Neural cell (in vitro differentiated cells): ENCODE measurements at regions not wholly inside any gene's neighbourhood (a gene's known extent, or its start where the extent isn't known, plus 50 kb on each side); places are given as distances from the start of the nearest gene placed in this dataset.
"Not testable (repeated sequence)": the region's sequence is repeated elsewhere in the genome, so short reads cannot be mapped to it uniquely, and the experiment has no call there.

Experiments
- H2AFZ ChIP-seq: fragments of 200-600, 300-800 bp; sonication (generic), shearing (Covaris generic); 2 replicates; pipeline ENCODE4 v1.6.0; 2014; ENCODE audit warnings: low read depth, mild to moderate bottlenecking, antibody characterized with exemption, low read length, moderate library complexity
- H3F3A ChIP-seq: fragments of 200-600 bp; shearing (Covaris generic); 2 replicates; pipeline ENCODE4 v1.6.1; 2016; ENCODE audit warnings: mild to moderate bottlenecking, moderate library complexity, mixed read lengths, antibody characterized with exemption, low read length; ENCODE audit not compliant: insufficient read depth, poor library complexity, severe bottlenecking
- H3K27ac ChIP-seq: fragments of 200-600, 300-800 bp; sonication (generic), shearing (Covaris generic); 2 replicates; pipeline ENCODE4 v1.5.1; 2014; ENCODE audit warnings: mild to moderate bottlenecking, low read length, moderate library complexity
- H3K27me3 ChIP-seq: fragments of 300-800, 200-600 bp; sonication (generic), shearing (Covaris generic); 2 replicates; pipeline ENCODE4 v1.6.0; 2014; ENCODE audit warnings: mild to moderate bottlenecking, low read depth, low read length, moderate library complexity; ENCODE audit not compliant: insufficient read depth
- H3K36me3 ChIP-seq: fragments of 300-800, 200-600 bp; sonication (generic), shearing (Covaris generic); 2 replicates; pipeline ENCODE4 v1.5.1; 2014; ENCODE audit warnings: mild to moderate bottlenecking, antibody characterized with exemption, low read length, moderate library complexity; ENCODE audit not compliant: insufficient read depth
- H3K4me2 ChIP-seq: fragments of 300-800, 200-600 bp; sonication (generic), shearing (Covaris generic); 2 replicates; pipeline ENCODE4 v1.6.0; 2014; ENCODE audit warnings: mild to moderate bottlenecking, low read length
- H3K4me3 ChIP-seq: fragments of 300-800, 200-600 bp; sonication (generic), shearing (Covaris generic); 2 replicates; pipeline ENCODE4 v1.5.1; 2014; ENCODE audit warnings: mild to moderate bottlenecking, low read length, moderate library complexity
- H3K79me2 ChIP-seq: fragments of 200-600 bp; shearing (Covaris generic); replicated peaks from 2 replicates; pipeline ENCODE4 v1.6.0; 2014; ENCODE audit warnings: mild to moderate bottlenecking, low read length, moderate library complexity; ENCODE audit not compliant: insufficient read depth
- H3K9ac ChIP-seq: fragments of 300-800, 200-600 bp; sonication (generic), shearing (Covaris generic); 2 replicates; pipeline ENCODE4 v1.6.1; 2016; ENCODE audit warnings: mild to moderate bottlenecking, low read length, mixed read lengths
- H3K9me2 ChIP-seq: fragments of 200-600 bp; shearing (Covaris generic); 2 replicates; pipeline ENCODE4 v1.6.1; 2016; ENCODE audit warnings: mild to moderate bottlenecking, low read length, mixed read lengths; ENCODE audit not compliant: insufficient read depth
- H3K9me3 ChIP-seq: fragments of 200-600, 300-800 bp; sonication (generic), shearing (Covaris generic); 2 replicates; pipeline ENCODE4 v1.6.1; 2016; ENCODE audit warnings: mild to moderate bottlenecking, mixed run types, low read length, moderate library complexity, mixed read lengths
- H4K20me1 ChIP-seq: fragments of 200-600 bp; shearing (Covaris generic); 2 replicates; pipeline ENCODE4 v1.6.1; 2016; ENCODE audit warnings: mild to moderate bottlenecking, mixed run types; ENCODE audit not compliant: insufficient read depth

GRCh38 chr1:149200567-149200966, 97.2 kb upstream of the NBPF9 start:
- H4K20me1 ChIP-seq, H3K9me2 ChIP-seq, H3K4me3 ChIP-seq, H3K4me2 ChIP-seq, H3K9me3 ChIP-seq, H3K27me3 ChIP-seq, H3K27ac ChIP-seq, H3F3A ChIP-seq, H2AFZ ChIP-seq, H3K79me2 ChIP-seq, H3K36me3 ChIP-seq, H3K9ac ChIP-seq: not testable (repeated sequence)

- H3K9ac ChIP-seq, H3K9me2 ChIP-seq, H2AFZ ChIP-seq, H3K4me3 ChIP-seq, H3F3A ChIP-seq, H3K27me3 ChIP-seq, H4K20me1 ChIP-seq, H3K4me2 ChIP-seq, H3K27ac ChIP-seq, H3K79me2 ChIP-seq, H3K36me3 ChIP-seq, H3K9me3 ChIP-seq: not testable (repeated sequence)
Observed at GRCh38 chr1:149202283-149202682, 98.9 kb upstream of the NBPF9 start.

GRCh38 chr1:149204396-149204795, 101.0 kb upstream of the NBPF9 start:
- H3F3A ChIP-seq, H3K27ac ChIP-seq: not testable (repeated sequence)

GRCh38 chr1:149208836-149209235, 105.5 kb upstream of the NBPF9 start:
- H3K9me3 ChIP-seq, H3K27ac ChIP-seq, H3K4me3 ChIP-seq, H3K27me3 ChIP-seq, H3K4me2 ChIP-seq, H2AFZ ChIP-seq, H3K9ac ChIP-seq, H3K79me2 ChIP-seq, H4K20me1 ChIP-seq, H3K9me2 ChIP-seq, H3K36me3 ChIP-seq, H3F3A ChIP-seq: not testable (repeated sequence)

More at GRCh38 chr1:149204396-149204795, 101.0 kb upstream of the NBPF9 start:
- H3K4me3 ChIP-seq, H3K4me2 ChIP-seq, H4K20me1 ChIP-seq, H3K27me3 ChIP-seq, H3K9me3 ChIP-seq, H3K36me3 ChIP-seq, H3K9me2 ChIP-seq, H3K9ac ChIP-seq, H2AFZ ChIP-seq, H3K79me2 ChIP-seq: not testable (repeated sequence)

- H3K9me2 ChIP-seq, H3K27me3 ChIP-seq, H3K27ac ChIP-seq, H3K9me3 ChIP-seq, H3K4me3 ChIP-seq, H3K79me2 ChIP-seq, H4K20me1 ChIP-seq, H2AFZ ChIP-seq, H3F3A ChIP-seq, H3K9ac ChIP-seq, H3K4me2 ChIP-seq, H3K36me3 ChIP-seq: not testable (repeated sequence)
Observed at GRCh38 chr1:149211757-149212420, 108.5 kb upstream of the NBPF9 start.

GRCh38 chr1:149212946-149213345, 109.6 kb upstream of the NBPF9 start:
- not testable (repeated sequence) for H2AFZ ChIP-seq, H3K27me3 ChIP-seq, H4K20me1 ChIP-seq

GRCh38 chr1:149213673-149214072, 110.3 kb upstream of the NBPF9 start:
- H3K36me3 ChIP-seq, H3K27ac ChIP-seq, H3K27me3 ChIP-seq, H4K20me1 ChIP-seq, H3K79me2 ChIP-seq, H3K9me3 ChIP-seq, H2AFZ ChIP-seq, H3K4me3 ChIP-seq, H3F3A ChIP-seq, H3K9me2 ChIP-seq, H3K9ac ChIP-seq, H3K4me2 ChIP-seq: not testable (repeated sequence)

More at GRCh38 chr1:149212946-149213345, 109.6 kb upstream of the NBPF9 start:
- not testable (repeated sequence) for H3F3A ChIP-seq, H3K36me3 ChIP-seq, H3K4me3 ChIP-seq, H3K27ac ChIP-seq, H3K9ac ChIP-seq, H3K4me2 ChIP-seq, H3K79me2 ChIP-seq, H3K9me2 ChIP-seq, H3K9me3 ChIP-seq

- H3K36me3 ChIP-seq: not testable (repeated sequence)
Observed at GRCh38 chr1:149218080-149218988, 115.0 kb upstream of the NBPF9 start.

More at GRCh38 chr1:149218080-149218988, 115.0 kb upstream of the NBPF9 start:
- H3K9me2 ChIP-seq, H4K20me1 ChIP-seq, H3K4me2 ChIP-seq, H3K27ac ChIP-seq, H2AFZ ChIP-seq, H3K4me3 ChIP-seq, H3K79me2 ChIP-seq, H3F3A ChIP-seq, H3K9me3 ChIP-seq, H3K9ac ChIP-seq, H3K27me3 ChIP-seq: not testable (repeated sequence)
